Suprapubic skin (tissue), 3 donors: ENCODE measurements at regions not wholly inside any gene's neighbourhood (a gene's known extent, or its start where the extent isn't known, plus 50 kb on each side); places are given as distances from the start of the nearest gene placed in this dataset.

ENCODE experiments used
- EP300 ChIP-seq: sonication (generic); formaldehyde crosslinking; IDR thresholded peaks from one replicate; pipeline ENCODE4 v1.6.1; 2017; ENCODE audit warnings: antibody characterized with exemption
- TF ChIP-seq, protein P1 (sequence below), 2 donors: fragments of 200-600 bp in 1 of 2; fragments of 450-650 bp in 1 of 2; sonication (generic) in 1 of 2; IDR thresholded peaks; one replicate each; pipeline ENCODE4 v1.5.1; 2016 to 2019; ENCODE audit warnings: antibody characterized with exemption in 2 of 2, mild to moderate bottlenecking in 1 of 2, moderate library complexity in 1 of 2

DNA sequence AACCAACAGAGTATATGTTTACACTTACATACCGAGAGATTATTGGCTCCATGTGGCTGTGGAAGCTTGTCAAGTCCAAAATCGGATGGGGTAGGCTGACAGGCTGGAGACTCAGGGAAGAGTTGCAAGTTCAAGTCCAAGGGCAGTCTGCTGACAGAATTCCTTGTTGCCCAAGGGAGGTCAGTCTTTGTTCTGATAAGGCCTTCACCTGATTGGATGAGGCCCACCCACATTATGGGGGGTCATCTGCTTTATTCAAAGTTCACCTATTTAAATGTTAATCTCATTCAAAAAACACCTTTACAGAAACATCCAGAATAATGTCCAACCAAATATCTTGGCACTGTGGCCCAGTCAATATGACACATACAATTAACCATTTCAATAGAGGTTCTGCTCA, 452.4 kb downstream of the KLF12 start:
- TF ChIP-seq, protein P1, sequence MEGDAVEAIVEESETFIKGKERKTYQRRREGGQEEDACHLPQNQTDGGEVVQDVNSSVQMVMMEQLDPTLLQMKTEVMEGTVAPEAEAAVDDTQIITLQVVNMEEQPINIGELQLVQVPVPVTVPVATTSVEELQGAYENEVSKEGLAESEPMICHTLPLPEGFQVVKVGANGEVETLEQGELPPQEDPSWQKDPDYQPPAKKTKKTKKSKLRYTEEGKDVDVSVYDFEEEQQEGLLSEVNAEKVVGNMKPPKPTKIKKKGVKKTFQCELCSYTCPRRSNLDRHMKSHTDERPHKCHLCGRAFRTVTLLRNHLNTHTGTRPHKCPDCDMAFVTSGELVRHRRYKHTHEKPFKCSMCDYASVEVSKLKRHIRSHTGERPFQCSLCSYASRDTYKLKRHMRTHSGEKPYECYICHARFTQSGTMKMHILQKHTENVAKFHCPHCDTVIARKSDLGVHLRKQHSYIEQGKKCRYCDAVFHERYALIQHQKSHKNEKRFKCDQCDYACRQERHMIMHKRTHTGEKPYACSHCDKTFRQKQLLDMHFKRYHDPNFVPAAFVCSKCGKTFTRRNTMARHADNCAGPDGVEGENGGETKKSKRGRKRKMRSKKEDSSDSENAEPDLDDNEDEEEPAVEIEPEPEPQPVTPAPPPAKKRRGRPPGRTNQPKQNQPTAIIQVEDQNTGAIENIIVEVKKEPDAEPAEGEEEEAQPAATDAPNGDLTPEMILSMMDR (IDR thresholded peaks at IDR 0.05): no peak
- no peak for TF ChIP-seq EP300
